Muscle layer of colon (tissue), 2 donors: ENCODE measurements at regions not wholly inside any gene's neighbourhood (a gene's known extent, or its start where the extent isn't known, plus 50 kb on each side); places are given as distances from the start of the nearest gene placed in this dataset.

Experiments
- H3K27ac ChIP-seq: one replicate; pipeline ENCODE4 v1.7.0; 2013; ENCODE audit warnings: low read depth, mild to moderate bottlenecking, low read length, moderate library complexity
- H3K27me3 ChIP-seq, 2 donors: one replicate each; pipeline ENCODE4 v1.7.0; 2013; ENCODE audit warnings: low read length in 2 of 2, mild to moderate bottlenecking in 2 of 2; ENCODE audit not compliant: insufficient read depth in 2 of 2, control insufficient read depth in 1 of 2
- H3K36me3 ChIP-seq: one replicate; pipeline ENCODE4 v1.7.0; 2013; ENCODE audit warnings: mild to moderate bottlenecking, low read length; ENCODE audit not compliant: insufficient read depth
- H3K4me1 ChIP-seq: one replicate; pipeline ENCODE4 v1.7.0; 2013; ENCODE audit warnings: mild to moderate bottlenecking, low read length; ENCODE audit not compliant: insufficient read depth
- H3K4me3 ChIP-seq, 2 donors: one replicate each; pipeline ENCODE4 v1.7.0; 2013; ENCODE audit warnings: low read length in 2 of 2, low read depth in 1 of 2, mild to moderate bottlenecking in 1 of 2, moderate library complexity in 1 of 2
- H3K9ac ChIP-seq: one replicate; pipeline ENCODE4 v1.7.0; 2013; ENCODE audit warnings: low read length
- H3K9me3 ChIP-seq: one replicate; pipeline ENCODE4 v1.7.0; 2013; ENCODE audit warnings: mild to moderate bottlenecking, low read length
- donor health status: abdominal sarcoma.
- donor health status: Adenocarcinoma of cecum.

- Histone ChIP-seq H3K9ac (no peak overlapping the region), H3K27ac (no peak overlapping the region), H3K27me3 (no peaks in the 10 kb centered on the region), H3K36me3 (no peaks in the 10 kb centered on the region), H3K4me1 (no peaks in the 10 kb centered on the region), H3K4me3 (no peak overlapping the region), H3K9me3 (no peaks in the 10 kb centered on the region)
Observed at GRCh38 chr3:43957553-43957952, 266.8 kb downstream of the ABHD5 start.

DNA sequence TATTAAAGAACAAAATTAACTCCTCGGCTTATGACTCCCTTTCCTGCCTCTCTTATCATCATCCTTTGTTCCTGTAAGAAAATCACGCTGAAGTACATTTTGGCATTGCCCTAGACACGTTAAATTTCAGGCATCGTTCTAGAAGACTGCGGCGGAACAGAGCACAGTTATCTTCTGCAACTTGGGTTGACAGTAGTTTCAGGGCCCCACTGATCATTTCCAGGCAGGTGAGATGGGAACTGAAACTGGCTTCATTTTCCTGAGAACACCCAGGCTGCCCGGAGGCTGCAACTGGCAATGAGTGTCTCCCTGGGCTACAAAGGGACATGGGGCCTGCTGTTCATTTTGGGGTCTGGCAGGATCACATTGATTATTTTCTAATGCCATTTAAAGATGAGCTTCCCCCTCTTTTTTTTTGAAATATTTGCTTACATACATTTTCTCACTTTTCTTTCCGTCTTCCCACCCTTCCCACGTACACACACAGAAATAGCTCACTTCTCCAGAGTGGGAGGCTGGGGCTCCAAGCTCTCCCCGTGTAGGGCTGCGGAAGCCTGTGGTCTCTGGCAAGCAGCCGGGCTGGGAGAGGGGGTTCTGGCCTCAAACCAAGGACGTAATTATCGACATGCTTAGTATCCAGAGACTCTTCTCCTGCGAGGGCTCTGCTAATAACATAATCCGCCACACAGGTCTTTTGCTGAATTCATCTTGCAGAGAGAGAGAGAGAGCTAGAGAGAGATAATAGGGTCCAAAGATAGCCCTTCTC lies 267.4 kb downstream of the ABHD5 start:
- Histone ChIP-seq H3K9ac (no peak overlapping the region), H3K27me3 (no peaks in the 10 kb centered on the region), H3K4me3 (no peak overlapping the region), H3K9me3 (no peaks in the 10 kb centered on the region), H3K27ac (no peak overlapping the region), H3K4me1 (no peaks in the 10 kb centered on the region), H3K36me3 (no peaks in the 10 kb centered on the region)

DNA sequence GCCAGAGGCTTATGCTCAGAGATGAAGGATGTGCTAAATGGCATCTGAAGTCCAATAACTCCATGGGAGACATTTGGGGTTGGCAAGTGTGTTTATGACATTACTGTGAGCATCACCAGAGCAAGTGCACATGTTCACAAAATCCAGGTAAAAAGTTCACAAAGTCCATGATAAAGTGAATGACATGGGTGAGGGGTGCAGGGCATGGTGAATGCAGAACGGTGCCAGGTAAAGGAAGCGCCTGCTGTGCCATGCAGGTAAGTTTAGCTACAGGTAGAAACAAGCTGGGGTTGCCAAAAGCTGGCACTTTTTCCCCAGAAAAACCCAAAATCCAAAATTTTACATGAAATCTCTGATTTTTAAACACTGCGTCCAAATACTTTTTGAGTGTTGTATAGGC lies 268.2 kb downstream of the ABHD5 start:
- Histone ChIP-seq H3K9me3 (no peaks in the 10 kb centered on the region), H3K27me3 (no peaks in the 10 kb centered on the region), H3K9ac (no peak overlapping the region), H3K4me3 (no peak overlapping the region), H3K36me3 (no peaks in the 10 kb centered on the region), H3K27ac (no peak overlapping the region), H3K4me1 (no peaks in the 10 kb centered on the region)

DNA sequence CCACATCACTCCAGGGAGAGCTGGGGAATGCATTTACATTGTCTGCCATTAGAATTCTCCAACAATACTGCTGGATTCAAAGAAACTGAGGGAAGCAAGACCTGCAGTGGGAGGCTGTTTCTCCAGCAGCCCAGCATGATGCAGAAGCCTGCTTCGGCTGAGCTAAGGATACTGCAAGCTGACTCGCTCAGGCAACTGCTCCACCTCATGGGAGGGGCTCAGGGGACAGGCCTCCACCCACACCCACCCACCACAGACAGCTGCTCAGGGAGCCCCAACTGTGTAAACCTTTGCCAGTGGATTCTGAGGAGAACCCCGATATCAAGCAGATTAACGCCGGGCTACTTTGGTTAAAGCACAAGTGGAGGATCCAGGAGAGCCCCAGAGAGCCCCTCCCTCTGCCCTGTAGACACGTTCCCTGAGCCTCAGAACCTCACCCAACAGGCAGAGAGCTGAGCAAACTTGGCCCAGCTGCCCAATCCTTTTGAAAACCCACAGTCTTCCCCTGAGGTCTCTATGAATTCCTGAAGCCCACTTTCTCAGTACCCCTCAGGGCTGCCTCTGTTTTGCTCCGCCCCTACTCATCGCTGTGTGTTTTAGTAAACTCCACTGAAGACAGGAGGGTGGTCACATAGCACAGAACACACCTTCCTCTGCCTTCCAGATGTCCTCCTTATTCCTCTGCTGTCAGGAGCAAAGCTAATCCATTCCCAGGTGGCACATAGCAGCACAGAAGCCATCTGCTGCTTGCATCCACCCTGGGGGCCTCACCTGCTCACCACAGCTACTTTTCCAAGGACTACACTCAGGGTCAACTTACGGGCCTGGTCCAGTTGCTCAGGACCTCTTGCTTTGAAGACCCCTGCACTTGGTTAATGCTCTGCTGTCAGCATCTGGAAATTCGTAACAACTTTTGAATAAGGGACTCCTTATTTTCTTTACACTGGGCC lies 269.0 kb downstream of the ABHD5 start:
- Histone ChIP-seq H3K4me1 (no peaks in the 10 kb centered on the region), H3K4me3 (no peak overlapping the region), H3K27ac (no peak overlapping the region), H3K9ac (no peak overlapping the region), H3K27me3 (no peaks in the 10 kb centered on the region), H3K9me3 (no peaks in the 10 kb centered on the region), H3K36me3 (no peaks in the 10 kb centered on the region)

DNA sequence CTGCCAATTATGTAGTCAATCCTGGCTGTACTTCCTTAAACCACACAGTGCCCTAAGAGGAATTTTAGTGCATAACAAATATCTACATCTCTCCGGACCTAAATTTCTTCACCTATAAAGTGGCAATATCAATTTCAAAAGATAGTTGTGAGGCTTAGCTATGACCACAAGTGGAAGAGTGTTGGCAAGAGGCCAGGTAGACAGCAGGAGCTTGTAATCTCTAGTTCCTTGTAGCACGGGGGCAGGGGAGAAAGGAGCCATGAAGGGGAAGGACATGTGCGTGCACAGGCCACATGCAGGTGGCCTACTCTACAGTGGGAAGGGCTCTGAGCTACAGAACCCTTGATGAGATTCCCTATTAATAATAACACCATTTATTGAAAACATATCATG lies 269.7 kb downstream of the ABHD5 start:
- H3K4me3 ChIP-seq: no peak overlapping the region
- H3K36me3 ChIP-seq: no peaks in the 10 kb centered on the region
- H3K4me1 ChIP-seq: no peaks in the 10 kb centered on the region
- no peak overlapping the region for H3K9ac ChIP-seq
- no peak overlapping the region for H3K27ac ChIP-seq
- no peaks in the 10 kb centered on the region for H3K27me3 ChIP-seq
- no peaks in the 10 kb centered on the region for H3K9me3 ChIP-seq

GRCh38 chr3:43962043-43962442 lies 271.3 kb downstream of the ABHD5 start:
- H3K36me3 ChIP-seq: no peaks in the 10 kb centered on the region
- no peaks in the 10 kb centered on the region for H3K4me1 ChIP-seq
- no peaks in the 10 kb centered on the region for H3K9me3 ChIP-seq
- no peak overlapping the region for H3K27ac ChIP-seq
- peaks cover 0 to 4% of the 10 kb centered on the region in 2 donors for H3K27me3 ChIP-seq
- no peak overlapping the region for H3K4me3 ChIP-seq
- no peak overlapping the region for H3K9ac ChIP-seq

GRCh38 chr3:43963208-43963607 lies 272.5 kb downstream of the ABHD5 start:
- Histone ChIP-seq H3K27me3 (peaks cover 0 to 4% of the 10 kb centered on the region in 2 donors), H3K4me1 (no peaks in the 10 kb centered on the region), H3K9me3 (no peaks in the 10 kb centered on the region), H3K4me3 (no peak overlapping the region), H3K36me3 (no peaks in the 10 kb centered on the region), H3K27ac (no peak overlapping the region), H3K9ac (no peak overlapping the region)

- Histone ChIP-seq H3K9me3 (no peaks in the 10 kb centered on the region), H3K27ac (no peak overlapping the region), H3K9ac (no peak overlapping the region), H3K4me3 (no peak overlapping the region), H3K36me3 (no peaks in the 10 kb centered on the region), H3K4me1 (no peaks in the 10 kb centered on the region), H3K27me3 (peaks cover 0 to 4% of the 10 kb centered on the region in 2 donors)
Observed at GRCh38 chr3:43964640-43965039, 273.9 kb downstream of the ABHD5 start.

- H3K27me3 ChIP-seq: peaks cover 0 to 4% of the 10 kb centered on the region in 2 donors
- H3K4me3 ChIP-seq: no peak overlapping the region
- no peaks in the 10 kb centered on the region for H3K4me1 ChIP-seq
- no peaks in the 10 kb centered on the region for H3K9me3 ChIP-seq
- H3K27ac ChIP-seq: no peak overlapping the region
- no peaks in the 10 kb centered on the region for H3K36me3 ChIP-seq
- no peak overlapping the region for H3K9ac ChIP-seq
Observed at GRCh38 chr3:43965656-43966055, 274.9 kb downstream of the ABHD5 start.

GRCh38 chr3:43966126-43966525 lies 275.4 kb downstream of the ABHD5 start:
- H3K4me1 ChIP-seq: no peaks in the 10 kb centered on the region
- H3K4me3 ChIP-seq: no peak overlapping the region
- H3K9me3 ChIP-seq: no peaks in the 10 kb centered on the region
- H3K36me3 ChIP-seq: no peaks in the 10 kb centered on the region
- H3K27ac ChIP-seq: no peak overlapping the region
- no peak overlapping the region for H3K9ac ChIP-seq
- H3K27me3 ChIP-seq: peaks cover 0 to 4% of the 10 kb centered on the region in 2 donors

GRCh38 chr3:43966530-43966929 lies 275.2 kb upstream of the TOPAZ1 start:
- Histone ChIP-seq H3K9me3 (no peaks in the 10 kb centered on the region), H3K27me3 (peaks cover 0 to 4% of the 10 kb centered on the region in 2 donors), H3K36me3 (no peaks in the 10 kb centered on the region), H3K4me3 (no peak overlapping the region), H3K27ac (no peak overlapping the region), H3K9ac (no peak overlapping the region), H3K4me1 (no peaks in the 10 kb centered on the region)
